WTC11 (cell line): ENCODE measurements at regions not wholly inside any gene's neighbourhood (a gene's known extent, or its start where the extent isn't known, plus 50 kb on each side); places are given as distances from the start of the nearest gene placed in this dataset.

Source experiments
- NR3C1 ChIP-seq: sonication (generic); formaldehyde crosslinking; conservative IDR thresholded peaks from 2 replicates; pipeline ENCODE4 v1.8.1; 2023; ENCODE audit warnings: low read depth, mild to moderate bottlenecking, missing genetic modification reagents
- TF ChIP-seq, protein P1 (sequence below): sonication (generic); formaldehyde crosslinking; IDR thresholded peaks from 2 replicates; pipeline ENCODE4 v1.8.0; 2022; ENCODE audit warnings: mild to moderate bottlenecking, missing genetic modification reagents
- TF ChIP-seq, protein P2 (sequence below): fragments of 200-600 bp; IDR thresholded peaks from 2 replicates; pipeline ENCODE4 v1.8.0; 2022; ENCODE audit warnings: antibody characterized with exemption

DNA sequence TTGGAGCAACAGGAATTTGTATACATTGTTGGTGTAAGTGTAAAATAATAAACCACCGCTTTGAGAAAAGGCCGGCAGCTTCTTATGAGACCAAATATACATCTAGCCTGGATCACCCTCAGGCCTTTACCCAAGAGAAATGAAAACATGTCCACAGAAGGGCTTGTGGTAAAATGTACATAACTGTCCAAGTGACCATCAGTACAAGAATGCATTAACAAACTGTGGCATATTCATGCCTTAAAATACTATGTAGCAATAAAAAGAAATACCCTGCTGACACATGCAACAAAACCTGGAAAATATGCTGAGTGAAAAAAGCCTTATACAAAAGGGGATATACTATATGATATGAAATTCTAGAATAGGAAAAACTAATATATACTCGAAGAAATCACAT is 311.9 kb upstream of the TRPC7 start:
- no peak for TF ChIP-seq NR3C1 (CRISPR knock-in tag)
- TF ChIP-seq, protein P1, sequence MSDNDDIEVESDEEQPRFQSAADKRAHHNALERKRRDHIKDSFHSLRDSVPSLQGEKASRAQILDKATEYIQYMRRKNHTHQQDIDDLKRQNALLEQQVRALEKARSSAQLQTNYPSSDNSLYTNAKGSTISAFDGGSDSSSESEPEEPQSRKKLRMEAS (CRISPR knock-in tag): no peak
- TF ChIP-seq, protein P2, sequence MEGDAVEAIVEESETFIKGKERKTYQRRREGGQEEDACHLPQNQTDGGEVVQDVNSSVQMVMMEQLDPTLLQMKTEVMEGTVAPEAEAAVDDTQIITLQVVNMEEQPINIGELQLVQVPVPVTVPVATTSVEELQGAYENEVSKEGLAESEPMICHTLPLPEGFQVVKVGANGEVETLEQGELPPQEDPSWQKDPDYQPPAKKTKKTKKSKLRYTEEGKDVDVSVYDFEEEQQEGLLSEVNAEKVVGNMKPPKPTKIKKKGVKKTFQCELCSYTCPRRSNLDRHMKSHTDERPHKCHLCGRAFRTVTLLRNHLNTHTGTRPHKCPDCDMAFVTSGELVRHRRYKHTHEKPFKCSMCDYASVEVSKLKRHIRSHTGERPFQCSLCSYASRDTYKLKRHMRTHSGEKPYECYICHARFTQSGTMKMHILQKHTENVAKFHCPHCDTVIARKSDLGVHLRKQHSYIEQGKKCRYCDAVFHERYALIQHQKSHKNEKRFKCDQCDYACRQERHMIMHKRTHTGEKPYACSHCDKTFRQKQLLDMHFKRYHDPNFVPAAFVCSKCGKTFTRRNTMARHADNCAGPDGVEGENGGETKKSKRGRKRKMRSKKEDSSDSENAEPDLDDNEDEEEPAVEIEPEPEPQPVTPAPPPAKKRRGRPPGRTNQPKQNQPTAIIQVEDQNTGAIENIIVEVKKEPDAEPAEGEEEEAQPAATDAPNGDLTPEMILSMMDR: no peak
